Lung (tissue), 11 donors: ENCODE measurements at regions not wholly inside any gene's neighbourhood (a gene's known extent, or its start where the extent isn't known, plus 50 kb on each side); places are given as distances from the start of the nearest gene placed in this dataset.

Source experiments
- ATAC-seq: fragments of 200-7000 bp; cut with Tn5 transposase; one replicate; pipeline ENCODE4 v1.9.1; 2020; ENCODE audit warnings: moderate number of reproducible peaks; ENCODE audit not compliant: insufficient read depth, low FRiP score
- DNase-seq, 3 donors: peaks; one replicate each; pipeline ENCODE4 v3.0.0-alpha.2; 2013 to 2017
- H3K27ac ChIP-seq, 2 donors: one replicate each; pipeline ENCODE4 v1.5.1; 2013; ENCODE audit warnings: mild to moderate bottlenecking in 2 of 2, moderate library complexity in 2 of 2, control low read depth in 1 of 2, inconsistent platforms in 1 of 2, low read depth in 1 of 2, low read length in 1 of 2
- H3K27me3 ChIP-seq, 3 donors: one replicate each; pipeline ENCODE4 v1.5.1; 2013; ENCODE audit warnings: low read length in 2 of 3; ENCODE audit not compliant: control insufficient read depth in 3 of 3, insufficient read depth in 3 of 3
- H3K36me3 ChIP-seq, 4 donors: one replicate each; pipeline ENCODE4 v1.5.1; 2013; ENCODE audit warnings: low read length in 4 of 4, mild to moderate bottlenecking in 1 of 4, moderate library complexity in 1 of 4; ENCODE audit not compliant: control insufficient read depth in 4 of 4, insufficient read depth in 4 of 4
- H3K4me1 ChIP-seq, 5 donors: one replicate each; pipeline ENCODE4 v1.5.1; 2013; ENCODE audit warnings: low read length in 5 of 5, mild to moderate bottlenecking in 2 of 5, moderate library complexity in 1 of 5; ENCODE audit not compliant: control insufficient read depth in 5 of 5, insufficient read depth in 5 of 5
- H3K4me3 ChIP-seq: one replicate; pipeline ENCODE4 v1.5.1; 2013; ENCODE audit warnings: mild to moderate bottlenecking, control low read depth, moderate library complexity
- H3K9ac ChIP-seq, 2 donors: one replicate each; pipeline ENCODE4 v1.5.1; 2013; ENCODE audit warnings: low read length in 2 of 2, control low read depth in 1 of 2; ENCODE audit not compliant: insufficient read depth in 1 of 2
- H3K9me3 ChIP-seq, 4 donors: one replicate each; pipeline ENCODE4 v1.5.1; 2013; ENCODE audit warnings: low read length in 3 of 4, mild to moderate bottlenecking in 1 of 4, moderate library complexity in 1 of 4; ENCODE audit not compliant: control insufficient read depth in 4 of 4, insufficient read depth in 3 of 4
- WGBS, 2 donors: extraction: QIAGEN DNeasy Blood & Tissue Kit; methylation state at CpG; one replicate each; pipeline ENCODE4 v1.1.7; 2013; 5-methylcytosine and 5-hydroxymethylcytosine counted together
- TF ChIP-seq, protein P1 (sequence below): IDR thresholded peaks from 2 replicates; pipeline ENCODE4 v1.5.1; 2012; ENCODE audit warnings: mild to moderate bottlenecking; ENCODE audit errors: control extremely low read depth, extremely low read depth
- donor health status: control.
- donor health status: control.
- donor health status: Bipolar disorder and iron deficiency.
- donor health status: healthy.
- donor health status: DM: yes; HTN: yes; CAD: no.

DNA sequence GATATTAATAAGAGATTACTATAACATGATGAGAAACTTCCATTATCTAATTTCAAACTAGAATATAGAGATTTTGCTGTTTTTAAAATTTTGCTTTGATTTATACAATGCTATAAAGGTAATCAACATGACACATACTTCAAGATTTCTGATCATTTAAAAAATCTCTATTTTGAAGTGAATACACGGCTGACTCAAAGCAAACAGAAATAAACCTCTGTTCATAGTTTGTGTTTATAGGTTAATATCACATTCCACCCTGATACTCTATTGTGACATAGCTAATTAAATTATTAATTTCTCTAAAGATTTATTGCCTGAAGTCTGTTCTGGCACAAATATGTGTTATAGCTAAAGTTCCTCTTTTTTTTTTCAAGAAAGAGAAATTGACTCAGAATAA is 349.2 kb downstream of the TLL1 start:
- ATAC-seq (no peak), DNase-seq (no peak)
- WGBS, 2 donors = 77 to 81% methylated on average over 1 of the region's 1 CpG
- H3K9me3 ChIP-seq = peaks cover 0 to 6% (median 0%) of the 10 kb centered on the region in 4 donors
- TF ChIP-seq, protein P1, sequence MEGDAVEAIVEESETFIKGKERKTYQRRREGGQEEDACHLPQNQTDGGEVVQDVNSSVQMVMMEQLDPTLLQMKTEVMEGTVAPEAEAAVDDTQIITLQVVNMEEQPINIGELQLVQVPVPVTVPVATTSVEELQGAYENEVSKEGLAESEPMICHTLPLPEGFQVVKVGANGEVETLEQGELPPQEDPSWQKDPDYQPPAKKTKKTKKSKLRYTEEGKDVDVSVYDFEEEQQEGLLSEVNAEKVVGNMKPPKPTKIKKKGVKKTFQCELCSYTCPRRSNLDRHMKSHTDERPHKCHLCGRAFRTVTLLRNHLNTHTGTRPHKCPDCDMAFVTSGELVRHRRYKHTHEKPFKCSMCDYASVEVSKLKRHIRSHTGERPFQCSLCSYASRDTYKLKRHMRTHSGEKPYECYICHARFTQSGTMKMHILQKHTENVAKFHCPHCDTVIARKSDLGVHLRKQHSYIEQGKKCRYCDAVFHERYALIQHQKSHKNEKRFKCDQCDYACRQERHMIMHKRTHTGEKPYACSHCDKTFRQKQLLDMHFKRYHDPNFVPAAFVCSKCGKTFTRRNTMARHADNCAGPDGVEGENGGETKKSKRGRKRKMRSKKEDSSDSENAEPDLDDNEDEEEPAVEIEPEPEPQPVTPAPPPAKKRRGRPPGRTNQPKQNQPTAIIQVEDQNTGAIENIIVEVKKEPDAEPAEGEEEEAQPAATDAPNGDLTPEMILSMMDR = no peak
- no peak overlapping the region for H3K9ac ChIP-seq
- H3K27ac ChIP-seq = no peak overlapping the region
- H3K27me3 ChIP-seq = no peaks in the 10 kb centered on the region
- H3K4me1 ChIP-seq = no peaks in the 10 kb centered on the region
- no peaks in the 10 kb centered on the region for H3K36me3 ChIP-seq
- H3K4me3 ChIP-seq = no peak overlapping the region

DNA sequence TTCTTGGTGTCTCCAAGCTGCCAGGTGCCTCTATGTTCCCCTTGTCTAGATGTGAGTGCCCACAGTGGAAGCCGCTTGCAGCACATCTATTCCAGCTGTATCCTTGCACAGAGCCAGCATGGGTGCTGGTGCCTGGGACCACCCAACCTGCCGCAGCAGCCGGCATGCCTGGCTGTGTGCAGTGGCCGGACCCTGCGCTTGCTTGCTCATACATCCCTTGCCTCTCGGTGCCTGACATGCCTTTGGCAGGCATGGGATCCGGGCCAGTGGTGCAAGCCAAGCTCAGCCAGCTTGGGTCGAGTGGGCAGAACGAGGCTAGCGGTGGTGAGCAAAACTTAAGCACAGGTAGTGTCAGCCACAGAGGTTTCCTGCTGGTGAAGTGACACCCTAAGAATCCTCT is 355.1 kb downstream of the TLL1 start:
- no peaks in the 10 kb centered on the region for H3K36me3 ChIP-seq
- H3K9me3 ChIP-seq = peaks cover 0 to 16% (median 0%) of the 10 kb centered on the region in 4 donors
- no peak overlapping the region for H3K4me3 ChIP-seq
- H3K27me3 ChIP-seq = no peaks in the 10 kb centered on the region
- H3K27ac ChIP-seq = no peak overlapping the region
- no peak for ATAC-seq
- no peak overlapping the region for H3K9ac ChIP-seq
- WGBS, 2 donors = 91 to 97% methylated on average over 10 of the region's 10 CpGs
- no peak for DNase-seq
- H3K4me1 ChIP-seq = no peaks in the 10 kb centered on the region
- TF ChIP-seq, protein P1 = no peak

DNA sequence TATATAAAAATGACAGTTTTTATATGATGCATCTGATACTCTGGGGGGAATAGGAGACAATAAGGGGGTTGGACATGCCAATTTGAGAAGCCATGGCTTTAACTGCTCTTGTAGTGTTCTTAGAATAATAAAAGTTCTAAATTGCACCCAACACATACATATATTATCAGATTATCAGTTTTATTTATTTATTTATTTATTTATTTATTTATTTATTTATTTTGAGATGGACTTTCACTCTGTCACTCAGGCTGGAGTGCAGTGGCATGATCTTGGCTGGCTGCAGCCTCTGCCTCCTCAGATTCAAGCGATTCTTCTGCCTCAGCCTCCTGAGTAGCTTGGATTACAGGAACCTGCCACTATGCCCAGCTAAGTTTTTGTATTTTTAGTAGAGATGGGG is 356.8 kb downstream of the TLL1 start:
- no peak for DNase-seq
- 93 to 100% methylated on average over 1 of the region's 1 CpG for WGBS, 2 donors
- Histone ChIP-seq H3K27me3 (no peaks in the 10 kb centered on the region), H3K9me3 (peaks cover 0 to 16% (median 0%) of the 10 kb centered on the region in 4 donors), H3K4me3 (no peak overlapping the region), H3K36me3 (no peaks in the 10 kb centered on the region), H3K4me1 (no peaks in the 10 kb centered on the region), H3K27ac (no peak overlapping the region), H3K9ac (no peak overlapping the region)
- ATAC-seq = no peak
- TF ChIP-seq, protein P1 = no peak

DNA sequence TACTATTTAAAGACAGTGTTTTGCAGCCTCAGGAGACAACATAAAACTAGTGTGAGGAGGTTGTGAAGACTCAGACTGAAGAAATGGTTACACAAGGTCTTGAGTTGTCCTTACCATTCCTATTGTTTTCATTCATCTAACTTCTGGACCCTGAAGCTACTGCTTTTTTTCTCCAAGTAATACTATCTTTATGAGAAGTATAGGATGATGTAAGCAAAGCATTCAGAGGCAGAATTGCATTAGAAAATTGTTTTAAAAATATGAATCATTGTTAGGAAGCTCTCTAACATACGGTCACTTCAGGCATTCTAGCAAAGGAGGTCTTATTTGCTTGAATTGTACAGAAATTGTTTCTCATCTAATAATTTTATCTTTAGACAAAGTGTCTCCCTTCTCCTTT is 357.8 kb downstream of the TLL1 start:
- Histone ChIP-seq H3K9ac (no peak overlapping the region), H3K4me3 (no peak overlapping the region), H3K9me3 (peaks cover 0 to 14% (median 0%) of the 10 kb centered on the region in 4 donors), H3K27ac (no peak overlapping the region), H3K27me3 (no peaks in the 10 kb centered on the region), H3K36me3 (no peaks in the 10 kb centered on the region), H3K4me1 (no peaks in the 10 kb centered on the region)
- TF ChIP-seq, protein P1 = no peak
- ATAC-seq = no peak
- WGBS, 2 donors = 85 to 87% methylated on average over 1 of the region's 1 CpG
- no peak for DNase-seq
